Esophagus squamous epithelium (tissue), 4 donors: ENCODE measurements at regions not wholly inside any gene's neighbourhood (a gene's known extent, or its start where the extent isn't known, plus 50 kb on each side); places are given as distances from the start of the nearest gene placed in this dataset.

ENCODE experiments used
- POLR2A ChIP-seq, 4 donors: fragments of 450-650 bp; IDR thresholded peaks; one replicate each; pipeline ENCODE4 v1.6.1; 2017; ENCODE audit warnings: antibody characterized with exemption in 4 of 4, mild to moderate bottlenecking in 4 of 4, moderate library complexity in 3 of 4
- TF ChIP-seq, protein P1 (sequence below), 6 experiments: fragments of 450-650 bp in 4 of 6; fragments of 200-600 bp in 2 of 6; sonication (generic) in 2 of 6; IDR thresholded peaks; one replicate each; pipeline ENCODE4 v1.5.1; 2016 to 2019; ENCODE audit warnings: antibody characterized with exemption in 6 of 6, mild to moderate bottlenecking in 4 of 6, moderate library complexity in 4 of 6

DNA sequence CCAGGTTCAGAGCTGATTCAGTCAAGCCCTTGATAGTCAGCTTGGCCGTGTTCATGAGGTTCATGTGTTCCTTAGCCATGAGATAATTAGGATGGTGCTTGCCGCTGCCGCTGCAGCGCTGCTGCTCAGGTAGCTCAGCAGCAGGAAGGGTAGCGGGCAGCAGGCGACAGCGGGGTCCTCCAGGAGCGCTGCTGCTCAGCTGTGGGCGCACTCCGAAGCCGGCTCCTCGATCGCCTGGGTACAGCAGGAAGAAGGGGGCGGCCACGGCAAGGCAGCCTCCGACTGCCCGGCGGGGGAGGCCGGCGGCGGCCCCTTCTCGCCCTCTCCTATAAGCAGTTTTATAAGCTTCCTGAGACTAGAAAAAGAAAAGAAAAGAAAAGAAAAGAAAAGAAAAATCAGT, 1253.6 kb downstream of the EFNA5 start:
- TF ChIP-seq, protein P1, sequence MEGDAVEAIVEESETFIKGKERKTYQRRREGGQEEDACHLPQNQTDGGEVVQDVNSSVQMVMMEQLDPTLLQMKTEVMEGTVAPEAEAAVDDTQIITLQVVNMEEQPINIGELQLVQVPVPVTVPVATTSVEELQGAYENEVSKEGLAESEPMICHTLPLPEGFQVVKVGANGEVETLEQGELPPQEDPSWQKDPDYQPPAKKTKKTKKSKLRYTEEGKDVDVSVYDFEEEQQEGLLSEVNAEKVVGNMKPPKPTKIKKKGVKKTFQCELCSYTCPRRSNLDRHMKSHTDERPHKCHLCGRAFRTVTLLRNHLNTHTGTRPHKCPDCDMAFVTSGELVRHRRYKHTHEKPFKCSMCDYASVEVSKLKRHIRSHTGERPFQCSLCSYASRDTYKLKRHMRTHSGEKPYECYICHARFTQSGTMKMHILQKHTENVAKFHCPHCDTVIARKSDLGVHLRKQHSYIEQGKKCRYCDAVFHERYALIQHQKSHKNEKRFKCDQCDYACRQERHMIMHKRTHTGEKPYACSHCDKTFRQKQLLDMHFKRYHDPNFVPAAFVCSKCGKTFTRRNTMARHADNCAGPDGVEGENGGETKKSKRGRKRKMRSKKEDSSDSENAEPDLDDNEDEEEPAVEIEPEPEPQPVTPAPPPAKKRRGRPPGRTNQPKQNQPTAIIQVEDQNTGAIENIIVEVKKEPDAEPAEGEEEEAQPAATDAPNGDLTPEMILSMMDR (IDR thresholded peaks at IDR 0.05) = no peak
- TF ChIP-seq POLR2A (IDR thresholded peaks at IDR 0.05) = no peak
